ENCODE measurements at regions not wholly inside any gene's neighbourhood (a gene's known extent, or its start where the extent isn't known, plus 50 kb on each side); places are given as distances from the start of the nearest gene placed in this dataset.

DNA sequence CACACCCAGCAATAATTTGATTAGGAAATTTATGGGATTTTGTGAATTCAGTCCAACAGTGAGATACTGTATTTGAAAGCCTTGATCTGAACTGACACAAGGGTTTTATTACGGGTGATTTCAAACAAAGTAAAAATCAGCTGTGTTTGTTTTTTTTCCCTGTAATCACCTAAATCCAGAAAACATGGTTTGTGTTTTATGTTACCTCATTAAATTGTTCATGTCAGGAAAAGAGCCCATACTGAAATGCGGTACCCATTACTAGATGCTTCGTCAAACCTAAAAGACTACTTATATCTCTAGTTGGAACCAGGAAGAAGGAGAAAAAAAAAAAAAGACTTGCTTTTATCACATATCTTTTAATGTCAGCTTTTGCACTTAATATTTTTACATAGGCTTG lies 811.9 kb upstream of the RGS18 start:
- peaks cover 1% of the 10 kb centered on the region for H3K9me3 Mint-ChIP-seq (ENCODE audit: unreplicated experiment)
- DNase-seq (ENCODE audit: low read depth) (no peak), FAIRE-seq (no peak)
- Histone ChIP-seq H3K27ac (ENCODE audit: low read depth, low read length) (no peak overlapping the region), H3K36me3 (ENCODE audit: insufficient read depth, low read length) (no peaks in the 10 kb centered on the region), H3K4me1 (ENCODE audit: insufficient read depth, low read length) (no peaks in the 10 kb centered on the region), H3K79me2 (ENCODE audit: insufficient read depth, low read length) (no peaks in the 10 kb centered on the region), H3K4me3 (ENCODE audit: insufficient read depth, low read depth, low read length) (no peak overlapping the region), H4K20me1 (ENCODE audit: insufficient read depth, low read length) (no peaks in the 10 kb centered on the region), H3K27me3 (ENCODE audit: insufficient read depth, low read length) (no peaks in the 10 kb centered on the region), H2AFZ (ENCODE audit: low read depth, low read length) (no peak overlapping the region), H3K4me2 (ENCODE audit: low read length) (no peak overlapping the region), H3K9ac (ENCODE audit: low read length) (no peak overlapping the region), H3K9me3 (ENCODE audit: insufficient read depth, low read depth, low read length) (no peaks in the 10 kb centered on the region)
- peaks cover 3% of the 10 kb centered on the region for H3K4me1 Mint-ChIP-seq (ENCODE audit: low read depth, unreplicated experiment)
- TF ChIP-seq, protein P1, sequence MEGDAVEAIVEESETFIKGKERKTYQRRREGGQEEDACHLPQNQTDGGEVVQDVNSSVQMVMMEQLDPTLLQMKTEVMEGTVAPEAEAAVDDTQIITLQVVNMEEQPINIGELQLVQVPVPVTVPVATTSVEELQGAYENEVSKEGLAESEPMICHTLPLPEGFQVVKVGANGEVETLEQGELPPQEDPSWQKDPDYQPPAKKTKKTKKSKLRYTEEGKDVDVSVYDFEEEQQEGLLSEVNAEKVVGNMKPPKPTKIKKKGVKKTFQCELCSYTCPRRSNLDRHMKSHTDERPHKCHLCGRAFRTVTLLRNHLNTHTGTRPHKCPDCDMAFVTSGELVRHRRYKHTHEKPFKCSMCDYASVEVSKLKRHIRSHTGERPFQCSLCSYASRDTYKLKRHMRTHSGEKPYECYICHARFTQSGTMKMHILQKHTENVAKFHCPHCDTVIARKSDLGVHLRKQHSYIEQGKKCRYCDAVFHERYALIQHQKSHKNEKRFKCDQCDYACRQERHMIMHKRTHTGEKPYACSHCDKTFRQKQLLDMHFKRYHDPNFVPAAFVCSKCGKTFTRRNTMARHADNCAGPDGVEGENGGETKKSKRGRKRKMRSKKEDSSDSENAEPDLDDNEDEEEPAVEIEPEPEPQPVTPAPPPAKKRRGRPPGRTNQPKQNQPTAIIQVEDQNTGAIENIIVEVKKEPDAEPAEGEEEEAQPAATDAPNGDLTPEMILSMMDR (IDR thresholded peaks at IDR 0.05; ENCODE audit: insufficient read depth, low read depth, low read length): no peak
- no peak for TF ChIP-seq EZH2 (IDR thresholded peaks at IDR 0.05; ENCODE audit: insufficient read depth, low read length)
- H3K36me3 Mint-ChIP-seq (ENCODE audit: low read depth, unreplicated experiment): no peaks in the 10 kb centered on the region
- H3K4me3 Mint-ChIP-seq (ENCODE audit: unreplicated experiment): no peak overlapping the region
- no peak overlapping the region for H3K27ac Mint-ChIP-seq (ENCODE audit: unreplicated experiment)
- H3K27me3 Mint-ChIP-seq (ENCODE audit: low read depth, unreplicated experiment): no peaks in the 10 kb centered on the region

DNA sequence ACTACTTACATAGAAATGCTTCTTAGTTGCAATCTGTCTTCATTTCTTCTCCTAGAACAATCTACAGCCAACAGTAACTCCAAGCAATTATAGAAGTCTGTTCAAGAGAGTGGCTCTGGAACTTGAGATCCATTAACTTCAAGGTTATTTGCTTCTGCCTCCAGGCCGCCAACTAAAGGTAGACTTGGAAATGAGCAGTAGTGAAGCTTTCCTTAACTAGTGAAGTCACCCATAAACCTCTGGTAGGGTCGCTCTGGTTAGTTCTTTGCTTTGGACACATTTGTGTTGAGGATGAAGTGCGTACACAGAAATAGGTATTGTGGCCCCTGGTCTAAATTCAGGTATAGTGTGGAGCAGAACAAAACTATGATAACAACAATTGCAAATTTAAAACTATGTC lies 809.9 kb upstream of the RGS18 start:
- Histone ChIP-seq H3K9me3 (ENCODE audit: insufficient read depth, low read depth, low read length) (no peaks in the 10 kb centered on the region), H3K4me3 (ENCODE audit: insufficient read depth, low read depth, low read length) (no peak overlapping the region), H4K20me1 (ENCODE audit: insufficient read depth, low read length) (no peaks in the 10 kb centered on the region), H3K79me2 (ENCODE audit: insufficient read depth, low read length) (no peaks in the 10 kb centered on the region), H3K27ac (ENCODE audit: low read depth, low read length) (no peak overlapping the region), H3K27me3 (ENCODE audit: insufficient read depth, low read length) (no peaks in the 10 kb centered on the region), H3K4me2 (ENCODE audit: low read length) (no peak overlapping the region), H3K36me3 (ENCODE audit: insufficient read depth, low read length) (no peaks in the 10 kb centered on the region), H3K4me1 (ENCODE audit: insufficient read depth, low read length) (no peaks in the 10 kb centered on the region), H3K9ac (ENCODE audit: low read length) (no peak overlapping the region), H2AFZ (ENCODE audit: low read depth, low read length) (no peak overlapping the region)
- H3K9me3 Mint-ChIP-seq (ENCODE audit: unreplicated experiment): peaks cover under 1% of the 10 kb centered on the region
- peaks cover 3% of the 10 kb centered on the region for H3K4me1 Mint-ChIP-seq (ENCODE audit: low read depth, unreplicated experiment)
- no peak for DNase-seq (ENCODE audit: low read depth)
- TF ChIP-seq, protein P1 (IDR thresholded peaks at IDR 0.05; ENCODE audit: insufficient read depth, low read depth, low read length): no peak
- no peak for TF ChIP-seq EZH2 (IDR thresholded peaks at IDR 0.05; ENCODE audit: insufficient read depth, low read length)
- no peak overlapping the region for H3K4me3 Mint-ChIP-seq (ENCODE audit: unreplicated experiment)
- FAIRE-seq: no peak
- no peaks in the 10 kb centered on the region for H3K36me3 Mint-ChIP-seq (ENCODE audit: low read depth, unreplicated experiment)
- no peak overlapping the region for H3K27ac Mint-ChIP-seq (ENCODE audit: unreplicated experiment)
- no peaks in the 10 kb centered on the region for H3K27me3 Mint-ChIP-seq (ENCODE audit: low read depth, unreplicated experiment)

GRCh38 chr1:191350938-191351337 lies 807.3 kb upstream of the RGS18 start:
- H3K4me2 ChIP-seq (ENCODE audit: low read length): no peak overlapping the region
- no peaks in the 10 kb centered on the region for H3K9me3 ChIP-seq (ENCODE audit: insufficient read depth, low read depth, low read length)
- Mint-ChIP-seq H3K27ac (ENCODE audit: unreplicated experiment) (no peak overlapping the region), H3K36me3 (ENCODE audit: low read depth, unreplicated experiment) (no peaks in the 10 kb centered on the region), H3K9me3 (ENCODE audit: unreplicated experiment) (no peaks in the 10 kb centered on the region), H3K4me1 (ENCODE audit: low read depth, unreplicated experiment) (no peaks in the 10 kb centered on the region), H3K27me3 (ENCODE audit: low read depth, unreplicated experiment) (no peaks in the 10 kb centered on the region), H3K4me3 (ENCODE audit: unreplicated experiment) (no peak overlapping the region)
- TF ChIP-seq, protein P1 (IDR thresholded peaks at IDR 0.05; ENCODE audit: insufficient read depth, low read depth, low read length): no peak
- TF ChIP-seq EZH2 (IDR thresholded peaks at IDR 0.05; ENCODE audit: insufficient read depth, low read length): no peak
- no peak overlapping the region for H2AFZ ChIP-seq (ENCODE audit: low read depth, low read length)
- H3K4me1 ChIP-seq (ENCODE audit: insufficient read depth, low read length): no peaks in the 10 kb centered on the region
- no peaks in the 10 kb centered on the region for H4K20me1 ChIP-seq (ENCODE audit: insufficient read depth, low read length)
- no peak overlapping the region for H3K27ac ChIP-seq (ENCODE audit: low read depth, low read length)
- FAIRE-seq: no peak
- H3K36me3 ChIP-seq (ENCODE audit: insufficient read depth, low read length): no peaks in the 10 kb centered on the region
- DNase-seq (ENCODE audit: low read depth): no peak
- no peak overlapping the region for H3K4me3 ChIP-seq (ENCODE audit: insufficient read depth, low read depth, low read length)
- H3K79me2 ChIP-seq (ENCODE audit: insufficient read depth, low read length): no peaks in the 10 kb centered on the region
- H3K27me3 ChIP-seq (ENCODE audit: insufficient read depth, low read length): no peaks in the 10 kb centered on the region
- no peak overlapping the region for H3K9ac ChIP-seq (ENCODE audit: low read length)
